HUES64 (cell line): ENCODE measurements at regions not wholly inside any gene's neighbourhood (a gene's known extent, or its start where the extent isn't known, plus 50 kb on each side); places are given as distances from the start of the nearest gene placed in this dataset.

Experiments used
- H3K27ac ChIP-seq: 2 replicates; pipeline ENCODE4 v1.7.0; 2013; ENCODE audit warnings: low read depth, low read length, inconsistent platforms
- H3K27me3 ChIP-seq: 2 replicates; pipeline ENCODE4 v1.6.1; 2013; ENCODE audit warnings: mild to moderate bottlenecking, low read length; ENCODE audit not compliant: insufficient read depth
- H3K36me3 ChIP-seq: 2 replicates; pipeline ENCODE4 v1.6.1; 2013; ENCODE audit warnings: mild to moderate bottlenecking, low read length; ENCODE audit not compliant: insufficient read depth
- H3K4me1 ChIP-seq: 2 replicates; pipeline ENCODE4 v1.6.1; 2013; ENCODE audit warnings: mild to moderate bottlenecking, low read length, moderate library complexity; ENCODE audit not compliant: insufficient read depth
- H3K4me3 ChIP-seq: 2 replicates; pipeline ENCODE4 v1.5.1; 2013; ENCODE audit warnings: mild to moderate bottlenecking, low read length, moderate library complexity
- H3K9ac ChIP-seq: 2 replicates; pipeline ENCODE4 v1.6.1; 2013; ENCODE audit warnings: mild to moderate bottlenecking, low read depth, low read length
- H3K9me3 ChIP-seq: 2 replicates; pipeline ENCODE4 v1.6.1; 2013; ENCODE audit warnings: low read depth, low read length; ENCODE audit not compliant: insufficient read depth
- WGBS: fragments of 150-250, 120-280 bp; methylation state at CpG from one replicate; pipeline ENCODE4 v1.1.7; 2013; ENCODE audit warnings: missing lambda C conversion rate; 5-methylcytosine and 5-hydroxymethylcytosine counted together

DNA sequence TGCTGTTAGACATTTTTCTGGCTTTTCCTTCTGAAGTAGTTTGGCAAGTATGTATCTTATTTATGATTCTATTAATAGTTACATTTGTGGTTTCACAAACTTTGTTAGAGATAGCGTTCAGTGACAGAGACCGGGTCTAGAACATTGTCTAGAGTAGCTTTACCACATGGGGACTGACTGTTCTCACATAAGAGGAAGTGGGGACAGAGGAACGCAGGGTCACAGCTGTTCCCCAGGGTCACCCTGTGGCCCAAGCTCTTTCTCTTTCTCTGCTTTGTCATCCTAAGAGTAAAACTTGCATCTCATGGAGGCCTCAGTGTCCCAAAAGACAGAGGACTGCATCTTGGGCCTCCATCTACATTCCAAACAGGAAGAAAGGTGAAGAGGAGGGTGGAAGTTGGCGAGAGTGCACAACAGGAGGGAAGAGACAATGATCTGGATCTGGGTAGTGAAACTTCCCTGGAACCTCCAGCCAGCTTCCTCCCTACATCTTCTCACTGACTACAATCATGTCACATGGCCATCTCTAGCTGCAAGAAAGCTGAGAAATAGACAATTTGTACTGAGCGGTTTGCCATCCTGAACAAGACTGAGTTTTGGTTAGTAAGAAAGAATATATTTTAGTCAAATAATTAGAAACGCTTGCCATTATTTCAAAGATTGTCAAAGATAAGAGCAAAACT, 645.8 kb upstream of the ARID1B start:
- Histone ChIP-seq H3K27me3 (no peaks in the 10 kb centered on the region), H3K4me3 (no peak overlapping the region), H3K27ac (no peak overlapping the region), H3K4me1 (no peaks in the 10 kb centered on the region), H3K36me3 (no peaks in the 10 kb centered on the region), H3K9me3 (peaks cover 18% of the 10 kb centered on the region; the same call in 1 of the 2 replicates), H3K9ac (no peak overlapping the region)
- 96% methylated on average over 5 of the region's 6 CpGs for WGBS

DNA sequence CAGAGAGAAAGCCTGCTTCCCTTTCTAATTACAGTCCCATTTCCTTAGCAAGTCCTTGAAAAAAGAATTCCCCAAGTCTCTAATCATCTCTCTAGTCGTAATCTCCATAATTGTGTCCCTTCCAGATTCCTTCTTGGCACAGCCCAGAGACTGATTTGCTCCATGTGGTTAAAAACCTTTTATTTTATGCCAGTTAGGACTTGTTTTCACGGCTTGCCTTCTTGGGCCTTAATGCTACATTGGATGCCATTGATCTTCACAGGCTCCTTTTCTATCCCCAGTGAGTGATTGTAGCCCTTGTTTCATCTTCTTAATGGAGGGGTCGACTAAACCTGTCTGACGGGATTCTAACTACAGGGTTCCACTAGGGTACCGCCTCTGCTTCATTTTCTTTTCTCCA, 650.6 kb upstream of the ARID1B start:
- H3K4me3 ChIP-seq: no peak overlapping the region
- no peaks in the 10 kb centered on the region for H3K9me3 ChIP-seq
- no peaks in the 10 kb centered on the region for H3K4me1 ChIP-seq
- WGBS: 89% methylated on average over 5 of the region's 5 CpGs
- no peaks in the 10 kb centered on the region for H3K27me3 ChIP-seq
- no peak overlapping the region for H3K9ac ChIP-seq
- H3K27ac ChIP-seq: no peak overlapping the region
- no peaks in the 10 kb centered on the region for H3K36me3 ChIP-seq

DNA sequence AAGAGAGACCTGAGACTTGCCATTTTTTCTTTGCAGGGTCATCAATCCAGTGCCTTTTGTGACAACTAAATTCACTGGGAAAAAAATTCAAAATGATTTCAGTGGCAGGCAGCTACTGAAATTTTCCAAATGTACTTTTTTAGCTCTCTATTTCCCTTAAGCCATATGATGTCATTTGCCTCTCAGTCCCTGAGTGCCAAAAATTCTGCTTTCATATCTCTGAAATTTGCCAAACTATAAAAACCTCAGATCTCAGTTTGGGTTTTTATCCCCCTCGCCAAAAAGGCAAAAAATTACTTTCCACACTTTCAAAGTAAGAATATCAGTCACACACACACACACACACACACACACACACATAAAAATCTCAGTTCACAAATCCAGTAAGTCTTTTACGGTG, 651.3 kb upstream of the ARID1B start:
- no peaks in the 10 kb centered on the region for H3K27me3 ChIP-seq
- H3K9ac ChIP-seq: no peak overlapping the region
- H3K4me1 ChIP-seq: no peaks in the 10 kb centered on the region
- no peak overlapping the region for H3K4me3 ChIP-seq
- no peaks in the 10 kb centered on the region for H3K9me3 ChIP-seq
- no peak overlapping the region for H3K27ac ChIP-seq
- 94% methylated on average over 2 of the region's 2 CpGs for WGBS
- no peaks in the 10 kb centered on the region for H3K36me3 ChIP-seq

DNA sequence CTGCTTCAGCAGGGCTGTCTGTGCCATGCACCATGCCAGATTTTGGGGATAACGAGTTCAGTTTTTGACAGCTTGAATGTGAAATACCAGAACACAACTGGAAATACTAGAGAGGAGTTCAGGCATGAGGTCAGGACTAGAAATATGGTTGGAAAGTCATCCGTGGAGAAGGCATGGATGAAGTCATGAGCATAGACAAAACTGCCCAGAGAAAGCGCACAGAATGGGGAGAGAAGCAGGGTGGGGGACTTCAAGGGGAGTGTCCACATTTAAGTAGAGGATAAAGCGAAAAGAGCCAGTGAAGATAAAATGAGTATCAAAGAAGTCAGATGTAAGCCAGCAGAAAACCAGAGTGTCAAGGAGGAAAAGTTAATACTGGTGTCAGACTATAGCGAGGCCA, 653.4 kb upstream of the ARID1B start:
- Histone ChIP-seq H3K9me3 (no peaks in the 10 kb centered on the region), H3K9ac (no peak overlapping the region), H3K27ac (no peak overlapping the region), H3K36me3 (no peaks in the 10 kb centered on the region), H3K4me1 (no peaks in the 10 kb centered on the region), H3K4me3 (no peak overlapping the region), H3K27me3 (no peaks in the 10 kb centered on the region)
- 94% methylated on average over 5 of the region's 5 CpGs for WGBS

DNA sequence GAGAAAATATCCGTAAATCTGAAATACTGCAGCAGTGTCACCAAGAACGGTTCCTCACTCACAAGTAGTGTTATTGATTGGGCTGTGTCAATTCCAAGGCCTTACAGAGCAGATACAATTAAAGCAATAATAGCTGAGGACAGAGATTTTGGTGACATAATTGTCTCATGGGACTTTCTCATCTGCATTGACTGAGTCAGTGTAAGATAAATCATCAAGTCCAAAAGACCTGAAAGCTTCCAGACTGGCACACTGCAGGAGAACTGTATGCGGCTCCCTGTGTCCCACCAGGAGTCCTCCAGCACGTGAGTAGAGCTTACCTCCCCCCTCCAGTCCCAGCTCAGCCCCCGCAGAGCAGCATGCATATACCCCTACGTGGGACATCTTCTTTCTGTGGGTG, 655.2 kb upstream of the ARID1B start:
- no peaks in the 10 kb centered on the region for H3K27me3 ChIP-seq
- 0 out of 2 replicates have a peak, but pooled peaks cover 2% of the 10 kb centered on the region for H3K9me3 ChIP-seq
- H3K4me3 ChIP-seq: no peak overlapping the region
- no peak overlapping the region for H3K9ac ChIP-seq
- no peaks in the 10 kb centered on the region for H3K36me3 ChIP-seq
- no peaks in the 10 kb centered on the region for H3K4me1 ChIP-seq
- 85% methylated on average over 6 of the region's 6 CpGs for WGBS
- no peak overlapping the region for H3K27ac ChIP-seq

DNA sequence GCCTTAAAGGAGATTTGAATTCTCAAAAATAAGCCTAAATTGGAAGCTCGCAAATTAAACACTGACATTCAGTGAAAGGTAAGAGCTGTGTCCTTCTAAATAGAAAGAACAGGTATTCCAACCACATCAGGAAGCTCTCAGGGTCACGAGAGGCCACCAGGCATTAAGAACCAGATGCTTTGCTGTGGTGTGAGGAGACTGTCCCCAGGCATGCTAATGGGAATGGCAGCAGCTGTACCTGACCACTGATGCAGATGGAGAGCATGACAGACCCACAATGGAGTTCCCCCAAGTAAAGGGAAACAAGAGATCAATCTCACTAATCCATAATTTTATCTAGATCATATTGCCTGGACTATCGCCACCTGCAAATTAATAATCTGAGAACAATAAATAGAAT, 658.9 kb upstream of the NOX3 start:
- H3K36me3 ChIP-seq: no peaks in the 10 kb centered on the region
- no peak overlapping the region for H3K9ac ChIP-seq
- 0 out of 2 replicates have a peak, but pooled peaks cover 2% of the 10 kb centered on the region for H3K9me3 ChIP-seq
- WGBS: 88% methylated on average over 3 of the region's 3 CpGs
- no peaks in the 10 kb centered on the region for H3K4me1 ChIP-seq
- H3K4me3 ChIP-seq: no peak overlapping the region
- H3K27me3 ChIP-seq: no peaks in the 10 kb centered on the region
- no peak overlapping the region for H3K27ac ChIP-seq

DNA sequence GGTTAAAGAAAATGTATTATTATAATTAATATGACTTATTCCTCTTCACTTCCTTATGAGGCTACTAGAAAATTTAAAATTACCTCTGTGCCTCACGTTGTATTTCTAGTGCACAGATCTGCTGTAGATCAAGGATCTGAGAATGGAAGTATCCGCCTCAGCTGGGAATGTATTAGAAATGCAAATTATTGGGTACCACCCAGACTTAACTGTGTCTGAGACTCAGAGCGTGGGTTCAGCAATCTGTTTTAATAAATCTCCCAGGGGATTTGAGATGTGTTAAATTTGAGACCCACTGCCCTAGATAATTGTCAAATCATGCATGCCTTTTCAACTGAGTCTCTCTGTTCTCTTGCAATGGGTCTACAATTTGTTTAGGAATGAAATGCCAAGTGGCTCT, 658.0 kb upstream of the NOX3 start:
- Histone ChIP-seq H3K27me3 (no peaks in the 10 kb centered on the region), H3K4me1 (no peaks in the 10 kb centered on the region), H3K9ac (no peak overlapping the region), H3K4me3 (no peak overlapping the region), H3K9me3 (0 out of 2 replicates have a peak, but pooled peaks cover 2% of the 10 kb centered on the region), H3K27ac (no peak overlapping the region), H3K36me3 (no peaks in the 10 kb centered on the region)
- over 99% methylated on average over 3 of the region's 3 CpGs for WGBS

DNA sequence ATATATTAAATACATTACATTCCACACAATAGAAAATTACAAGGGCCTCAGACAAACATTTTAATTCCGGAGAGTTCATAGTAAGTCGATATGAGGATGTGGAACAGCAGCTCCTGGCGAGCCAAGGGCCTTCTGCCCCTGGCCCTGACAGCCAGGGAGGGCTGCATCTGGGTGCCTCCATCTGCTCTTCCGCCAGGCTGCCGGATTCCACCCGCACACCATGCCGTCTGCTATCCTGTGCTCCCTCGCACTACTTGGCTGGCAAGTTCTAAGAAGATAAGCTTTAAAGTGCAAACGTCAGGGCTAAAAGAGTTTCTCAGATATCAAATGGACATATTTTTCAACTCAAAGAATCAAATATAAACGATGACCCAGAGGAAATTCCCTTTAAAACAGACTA, 656.3 kb upstream of the NOX3 start:
- no peaks in the 10 kb centered on the region for H3K4me1 ChIP-seq
- WGBS: 96% methylated on average over 10 of the region's 10 CpGs
- no peak overlapping the region for H3K27ac ChIP-seq
- no peaks in the 10 kb centered on the region for H3K9me3 ChIP-seq
- no peaks in the 10 kb centered on the region for H3K36me3 ChIP-seq
- H3K27me3 ChIP-seq: no peaks in the 10 kb centered on the region
- no peak overlapping the region for H3K4me3 ChIP-seq
- H3K9ac ChIP-seq: no peak overlapping the region

DNA sequence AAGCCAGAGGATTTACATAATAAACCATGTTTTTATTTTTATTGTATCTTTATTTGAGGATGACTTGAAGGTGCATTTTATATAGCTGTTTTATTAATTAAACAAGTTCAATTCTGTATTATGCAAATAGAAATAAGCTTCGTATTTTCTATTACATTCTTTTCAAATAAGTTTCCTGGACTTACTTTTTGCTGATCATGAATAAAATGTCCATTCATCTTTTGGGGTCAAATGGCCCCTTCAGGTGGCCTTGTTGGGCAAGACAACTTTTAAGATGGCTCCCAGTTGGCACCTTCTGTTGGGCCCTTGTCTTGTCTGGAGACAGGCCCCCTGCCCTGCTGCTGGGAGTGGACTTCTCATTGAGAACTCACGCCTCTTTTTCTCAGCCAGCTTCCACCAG, 654.6 kb upstream of the NOX3 start:
- no peaks in the 10 kb centered on the region for H3K27me3 ChIP-seq

DNA sequence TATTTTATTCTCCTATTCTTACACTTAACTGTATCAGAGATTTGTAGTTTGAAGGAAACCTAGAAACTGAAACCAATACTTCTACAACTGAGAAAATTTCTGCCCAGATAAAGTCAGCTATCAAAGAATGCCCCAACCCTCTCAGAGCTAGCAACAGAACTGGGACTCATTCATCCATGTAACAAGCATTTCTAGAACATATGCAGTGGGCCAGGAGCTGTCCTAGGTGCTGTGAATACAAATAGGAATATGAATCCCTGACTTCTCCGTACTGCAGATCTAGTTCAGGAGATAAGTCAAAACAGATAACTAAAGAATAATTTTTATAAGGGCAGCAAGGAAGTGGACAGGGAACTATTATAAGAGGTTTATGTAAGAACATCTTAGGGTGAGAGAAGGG, 654.1 kb upstream of the NOX3 start:
- 92% methylated on average over 1 of the region's 1 CpG for WGBS
- Histone ChIP-seq H3K9ac (no peak overlapping the region), H3K9me3 (no peaks in the 10 kb centered on the region), H3K27me3 (no peaks in the 10 kb centered on the region), H3K36me3 (no peaks in the 10 kb centered on the region), H3K27ac (no peak overlapping the region), H3K4me1 (no peaks in the 10 kb centered on the region), H3K4me3 (no peak overlapping the region)

More for the DNA sequence above, 654.6 kb upstream of the NOX3 start:
- no peak overlapping the region for H3K27ac ChIP-seq
- no peaks in the 10 kb centered on the region for H3K36me3 ChIP-seq
- no peaks in the 10 kb centered on the region for H3K4me1 ChIP-seq
- no peak overlapping the region for H3K4me3 ChIP-seq
- WGBS: 97% methylated on average over 2 of the region's 2 CpGs
- no peak overlapping the region for H3K9ac ChIP-seq
- no peaks in the 10 kb centered on the region for H3K9me3 ChIP-seq

DNA sequence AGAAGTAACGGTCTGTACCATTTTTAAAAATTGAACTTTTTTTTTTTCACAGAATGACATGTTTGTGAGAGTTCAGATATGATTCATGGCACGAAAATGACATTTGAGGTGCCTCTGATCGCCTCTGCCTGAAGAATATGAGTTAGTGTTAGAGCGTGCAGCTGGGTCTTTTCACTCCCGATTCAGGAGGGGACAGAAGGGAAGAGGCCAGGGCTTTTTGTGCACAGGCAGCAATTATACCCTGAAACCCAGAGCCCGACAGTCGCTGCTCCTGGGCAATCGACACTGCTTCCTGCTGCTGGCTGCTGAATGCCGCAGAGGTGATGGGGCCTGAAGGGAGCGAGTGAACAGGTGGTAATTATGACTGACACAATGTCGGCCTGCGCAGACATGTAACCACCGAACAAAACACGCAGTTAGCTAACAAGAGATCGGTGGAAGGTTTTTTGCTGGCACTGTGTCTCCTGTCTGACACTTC, 652.0 kb upstream of the NOX3 start:
- no peaks in the 10 kb centered on the region for H3K36me3 ChIP-seq
- H3K9ac ChIP-seq: no peak overlapping the region
- no peak overlapping the region for H3K27ac ChIP-seq
- no peaks in the 10 kb centered on the region for H3K9me3 ChIP-seq
- no peak overlapping the region for H3K4me3 ChIP-seq
- no peaks in the 10 kb centered on the region for H3K27me3 ChIP-seq
- no peaks in the 10 kb centered on the region for H3K4me1 ChIP-seq
- WGBS: 94% methylated on average over 15 of the region's 15 CpGs

DNA sequence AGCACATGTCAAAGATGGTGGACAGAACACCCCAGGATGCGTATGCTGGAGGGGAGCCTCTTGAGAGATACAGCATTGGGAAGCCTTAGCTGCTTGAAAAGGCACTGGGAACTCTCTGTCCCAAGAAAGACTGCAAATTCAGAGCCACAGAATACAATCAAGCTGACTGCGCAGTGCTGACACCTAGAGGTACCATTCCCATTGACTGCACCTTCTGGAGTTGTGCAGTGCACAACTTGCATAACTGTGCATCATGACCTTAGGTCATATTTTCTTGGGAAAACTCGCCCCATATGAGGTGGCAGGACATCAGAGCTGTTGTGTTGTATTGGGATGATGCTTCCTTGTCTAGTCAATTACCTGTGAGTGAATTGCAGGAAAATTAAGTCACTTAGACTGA, 646.5 kb upstream of the NOX3 start:
- 90% methylated on average over 3 of the region's 3 CpGs for WGBS
- no peak overlapping the region for H3K27ac ChIP-seq
- H3K36me3 ChIP-seq: no peaks in the 10 kb centered on the region
- H3K9me3 ChIP-seq: no peaks in the 10 kb centered on the region
- no peak overlapping the region for H3K4me3 ChIP-seq
- H3K4me1 ChIP-seq: no peaks in the 10 kb centered on the region
- no peak overlapping the region for H3K9ac ChIP-seq
- no peaks in the 10 kb centered on the region for H3K27me3 ChIP-seq
